ENCODE measurements at regions not wholly inside any gene's neighbourhood (a gene's known extent, or its start where the extent isn't known, plus 50 kb on each side); places are given as distances from the start of the nearest gene placed in this dataset.
"Not testable (repeated sequence)": the region's sequence is repeated elsewhere in the genome, so short reads cannot be mapped to it uniquely, and the experiment has no call there.

GRCh38 chr4:3627967-3628867, 96.0 kb upstream of the LRPAP1 start:
- not testable (repeated sequence) for TF ChIP-seq EZH2 (IDR thresholded peaks at IDR 0.05; ENCODE audit: borderline replicate concordance, low read length); CTCF (conservative IDR thresholded peaks at IDR 0.05 in 1 of 2, IDR thresholded peaks at IDR 0.05 in 1 of 2; ENCODE audit: extremely low read depth in 1 of 2, insufficient read depth in 1 of 2, low read depth in 1 of 2, low read length in 2 of 2)
